Right lobe of liver (tissue), 4 donors: ENCODE measurements at regions not wholly inside any gene's neighbourhood (a gene's known extent, or its start where the extent isn't known, plus 50 kb on each side); places are given as distances from the start of the nearest gene placed in this dataset.

ENCODE experiments used
- CTCF ChIP-seq, 4 donors: fragments of 200-600 bp in 3 of 4; fragments of 450-650 bp in 1 of 4; IDR thresholded peaks; one replicate each; pipeline versions ENCODE4 v1.5.1 to v1.8.0; 2016 to 2022; ENCODE audit warnings: antibody characterized with exemption in 4 of 4, mild to moderate bottlenecking in 2 of 4
- POLR2A ChIP-seq: fragments of 450-650 bp; IDR thresholded peaks from one replicate; pipeline ENCODE4 v1.6.1; 2017; ENCODE audit warnings: antibody characterized with exemption, mild to moderate bottlenecking
- donor health status: DM: no; HTN: no; CAD: no.
- donor health status: DM: no; HTN: no; CAD: no.
- donor health status: DM: no; HTN: yes; CAD: no.

- TF ChIP-seq CTCF (IDR thresholded peaks at IDR 0.05) (peak; percentile 18 to 38 (median 30)), POLR2A (no peak)
Observed at GRCh38 chr14:106879241-106879640, 1352.9 kb downstream of the TMEM121 start.
